K562 (cell line): ENCODE measurements at regions not wholly inside any gene's neighbourhood (a gene's known extent, or its start where the extent isn't known, plus 50 kb on each side); places are given as distances from the start of the nearest gene placed in this dataset.
"Not testable (repeated sequence)": the region's sequence is repeated elsewhere in the genome, so short reads cannot be mapped to it uniquely, and the experiment has no call there.

Experiments used
- CHD1 ChIP-seq: fragments of 200-600 bp; sonication (generic); IDR thresholded peaks from one replicate; pipeline ENCODE4 v1.6.1; 2012; ENCODE audit warnings: mild to moderate bottlenecking, moderate library complexity, low read length, inconsistent platforms
- KDM5B ChIP-seq: fragments of 200-600 bp; sonication (generic); IDR thresholded peaks from 2 replicates; pipeline ENCODE4 v1.6.1; 2012; ENCODE audit warnings: low read depth, mild to moderate bottlenecking, moderate library complexity, low read length, control low read depth, inconsistent platforms; ENCODE audit not compliant: insufficient replicate concordance
- NFYB ChIP-seq: IDR thresholded peaks from 2 replicates; pipeline ENCODE4 v1.6.1; 2011; ENCODE audit warnings: mild to moderate bottlenecking, moderate library complexity; ENCODE audit not compliant: insufficient read length; ENCODE audit errors: extremely low read depth
- PML ChIP-seq: IDR thresholded peaks from 2 replicates; pipeline ENCODE4 v1.6.1; 2012; ENCODE audit warnings: low read length, inconsistent platforms
- TEAD4 ChIP-seq, 2 experiments: sonication (generic) in 1 of 2; formaldehyde crosslinking in 1 of 2; IDR thresholded peaks; 2 replicates each; pipeline versions ENCODE4 v1.6.1 to v1.8.0; 2012 to 2022; ENCODE audit warnings: borderline replicate concordance in 1 of 2, inconsistent platforms in 1 of 2, low read length in 1 of 2, mild to moderate bottlenecking in 1 of 2, missing genetic modification reagents in 1 of 2
- TF ChIP-seq, protein P1 (sequence below), 3 experiments: IDR thresholded peaks in 2 of 3; conservative IDR thresholded peaks in 1 of 3; 2 replicates each; pipeline ENCODE4 v1.5.1; 2011 to 2012; ENCODE audit warnings: low read length in 3 of 3, mild to moderate bottlenecking in 3 of 3, control low read depth in 2 of 3, improper control_type of control experiment in 1 of 3, inconsistent platforms in 1 of 3, low read depth in 1 of 3, mixed read lengths in 1 of 3, moderate library complexity in 1 of 3; ENCODE audit not compliant: insufficient read depth in 2 of 3

DNA sequence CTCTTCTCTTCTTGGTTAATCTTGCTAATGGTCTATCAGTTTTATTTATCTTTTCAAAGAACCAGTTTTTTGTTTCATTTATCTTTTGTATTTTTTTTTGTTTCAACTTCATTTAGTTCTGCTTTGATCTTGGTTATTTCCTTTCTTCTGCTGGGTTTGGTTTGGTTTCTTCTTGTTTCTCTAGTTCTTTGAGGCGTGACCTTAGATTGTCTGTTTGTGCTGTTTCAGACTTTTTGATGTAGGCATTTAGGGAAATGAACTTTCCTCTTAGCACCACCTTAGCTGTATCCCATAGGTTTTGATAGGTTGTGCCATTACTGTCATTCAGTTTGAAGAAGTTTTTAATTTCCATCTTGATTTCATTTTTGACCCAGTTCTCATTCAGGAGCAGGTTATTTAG is 107.0 kb upstream of the S1PR3 start:
- TF ChIP-seq, protein P1, sequence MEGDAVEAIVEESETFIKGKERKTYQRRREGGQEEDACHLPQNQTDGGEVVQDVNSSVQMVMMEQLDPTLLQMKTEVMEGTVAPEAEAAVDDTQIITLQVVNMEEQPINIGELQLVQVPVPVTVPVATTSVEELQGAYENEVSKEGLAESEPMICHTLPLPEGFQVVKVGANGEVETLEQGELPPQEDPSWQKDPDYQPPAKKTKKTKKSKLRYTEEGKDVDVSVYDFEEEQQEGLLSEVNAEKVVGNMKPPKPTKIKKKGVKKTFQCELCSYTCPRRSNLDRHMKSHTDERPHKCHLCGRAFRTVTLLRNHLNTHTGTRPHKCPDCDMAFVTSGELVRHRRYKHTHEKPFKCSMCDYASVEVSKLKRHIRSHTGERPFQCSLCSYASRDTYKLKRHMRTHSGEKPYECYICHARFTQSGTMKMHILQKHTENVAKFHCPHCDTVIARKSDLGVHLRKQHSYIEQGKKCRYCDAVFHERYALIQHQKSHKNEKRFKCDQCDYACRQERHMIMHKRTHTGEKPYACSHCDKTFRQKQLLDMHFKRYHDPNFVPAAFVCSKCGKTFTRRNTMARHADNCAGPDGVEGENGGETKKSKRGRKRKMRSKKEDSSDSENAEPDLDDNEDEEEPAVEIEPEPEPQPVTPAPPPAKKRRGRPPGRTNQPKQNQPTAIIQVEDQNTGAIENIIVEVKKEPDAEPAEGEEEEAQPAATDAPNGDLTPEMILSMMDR (IDR thresholded peaks at IDR 0.05 in 2 of 3, conservative IDR thresholded peaks at IDR 0.05 in 1 of 3; ENCODE audit: insufficient read depth in 2 of 3, low read depth in 1 of 3, low read length in 3 of 3) = not testable (repeated sequence)
- TF ChIP-seq TEAD4 (IDR thresholded peaks at IDR 0.05; ENCODE audit: low read length); TEAD4 (CRISPR knock-in tag; IDR thresholded peaks at IDR 0.05; ENCODE audit: borderline replicate concordance); KDM5B; NFYB; PML; CHD1: not testable (repeated sequence)
